PC-9 (cell line): ENCODE measurements at regions not wholly inside any gene's neighbourhood (a gene's known extent, or its start where the extent isn't known, plus 50 kb on each side); places are given as distances from the start of the nearest gene placed in this dataset.

ENCODE experiments used
- BruUV-seq: library from RNA; stranded (reverse); fragments of 400-500 nt; replicated peaks from 2 replicates; lab custom pipeline; 2021; lab: Mats Ljungman, UMichigan
- CTCF ChIA-PET: fragments of 300-600 bp; sonication (Branson Sonifier 250); formaldehyde crosslinking; loops from one replicate; lab custom pipeline; 2022; ENCODE audit warnings: antibody characterized with exemption; lab: Charles Lee
- POLR2A ChIA-PET: fragments of 300-600 bp; sonication (Branson Sonifier 250); formaldehyde crosslinking; loops from one replicate; lab custom pipeline; 2022; ENCODE audit warnings: antibody characterized with exemption; ENCODE audit not compliant: unreplicated experiment; lab: Charles Lee
- DNase-seq, 2 experiments: peaks; one replicate each; pipeline versions ENCODE4 v3.0.0 to v3.0.0-alpha.2; 2015 to 2022; ENCODE audit warnings: mixed read lengths in 1 of 2
- H2AFZ ChIP-seq: fragments of 200-600 bp; sonication (generic); 2 replicates; pipeline ENCODE4 v1.8.1; 2017; ENCODE audit warnings: antibody characterized with exemption
- H3F3A ChIP-seq: fragments of 200-600 bp; sonication (generic); 2 replicates; pipeline ENCODE4 v1.8.1; 2017; ENCODE audit warnings: antibody characterized with exemption, mild to moderate bottlenecking, low read depth; ENCODE audit not compliant: insufficient read depth
- H3K27ac ChIP-seq: fragments of 200-600 bp; sonication (generic); 2 replicates; pipeline ENCODE4 v1.6.1; 2016; ENCODE audit warnings: mixed run types
- H3K27me3 ChIP-seq: fragments of 200-600 bp; sonication (generic); 2 replicates; pipeline ENCODE4 v1.6.1; 2016; ENCODE audit warnings: low read depth, mixed run types; ENCODE audit not compliant: insufficient read depth
- H3K36me3 ChIP-seq: fragments of 200-600 bp; sonication (generic); 2 replicates; pipeline ENCODE4 v1.6.1; 2016; ENCODE audit warnings: low read depth, mixed run types
- H3K4me1 ChIP-seq: fragments of 200-600 bp; sonication (generic); replicated peaks from 2 replicates; pipeline ENCODE4 v1.6.1; 2016; ENCODE audit warnings: mixed run types; ENCODE audit not compliant: insufficient read depth
- H3K4me2 ChIP-seq: fragments of 200-600 bp; sonication (generic); 2 replicates; pipeline ENCODE4 v1.6.1; 2017; ENCODE audit warnings: mixed run types
- H3K4me3 ChIP-seq: fragments of 200-600 bp; sonication (generic); 2 replicates; pipeline ENCODE4 v1.6.1; 2016; ENCODE audit warnings: mixed run types
- H3K79me2 ChIP-seq: fragments of 200-600 bp; sonication (generic); 2 replicates; pipeline ENCODE4 v1.6.1; 2017; ENCODE audit warnings: low read depth, mixed run types
- H3K9me2 ChIP-seq: fragments of 200-600 bp; sonication (generic); 2 replicates; pipeline ENCODE4 v1.8.1; 2017; ENCODE audit warnings: mild to moderate bottlenecking; ENCODE audit not compliant: insufficient read depth
- H3K9me3 ChIP-seq: fragments of 200-600 bp; sonication (generic); 2 replicates; pipeline ENCODE4 v1.8.1; 2016; ENCODE audit warnings: low read depth; ENCODE audit not compliant: insufficient read depth
- H4K20me1 ChIP-seq: fragments of 200-600 bp; sonication (generic); 2 replicates; pipeline ENCODE4 v1.8.1; 2017; ENCODE audit not compliant: insufficient read depth
- CTCF ChIP-seq: fragments of 200-600 bp; sonication (generic); conservative IDR thresholded peaks from 2 replicates; pipeline ENCODE4 v1.6.1; 2017; ENCODE audit warnings: mixed run types, antibody characterized with exemption, mild to moderate bottlenecking, moderate library complexity
- EZH2 ChIP-seq: fragments of 200-600 bp; sonication (generic); IDR thresholded peaks from 2 replicates; pipeline ENCODE4 v1.8.0; 2017; ENCODE audit warnings: antibody characterized with exemption, low read depth
- intact Hi-C: fragments of 100-400 bp; cut with micrococcal nuclease; formaldehyde crosslinking; loops from one replicate; pipeline ENCODE4 v1.10.0; 2022; ENCODE audit not compliant: unreplicated experiment

- TF ChIP-seq CTCF (no peak), EZH2 (no peak)
- intact Hi-C loops = no loop called here
- BruUV-seq = no TSS peak
Measured at GRCh38 chr1:191700922-191701321, 457.3 kb upstream of the RGS18 start.

GRCh38 chr1:191702124-191702523 lies 456.1 kb upstream of the RGS18 start:
- H3K9me3 ChIP-seq = no peaks in the 10 kb centered on the region; the same call in 1 of the 2 replicates
- peaks cover 6% of the 10 kb centered on the region; the same call in 1 of the 2 replicates for H3K4me1 ChIP-seq
- H3K27me3 ChIP-seq = no peaks in the 10 kb centered on the region
- ChIA-PET CTCF (no interaction called here), POLR2A (no interaction called here)
- TF ChIP-seq EZH2 (no peak), CTCF (no peak)
- H4K20me1 ChIP-seq = no peaks in the 10 kb centered on the region
- H3K4me3 ChIP-seq = no peak overlapping the region
- no peak overlapping the region for H3K4me2 ChIP-seq
- H3K79me2 ChIP-seq = no peaks in the 10 kb centered on the region
- no TSS peak for BruUV-seq
- DNase-seq = no peak
- no peaks in the 10 kb centered on the region; the same call in 1 of the 2 replicates for H3K9me2 ChIP-seq
- intact Hi-C loops = no loop called here
- H3F3A ChIP-seq = no peaks in the 10 kb centered on the region
- no peak overlapping the region; the same call in 1 of the 2 replicates for H2AFZ ChIP-seq
- H3K27ac ChIP-seq = no peak overlapping the region
- no peaks in the 10 kb centered on the region for H3K36me3 ChIP-seq

More at GRCh38 chr1:191700922-191701321, 457.3 kb upstream of the RGS18 start:
- Histone ChIP-seq H2AFZ (no peak overlapping the region), H3K27ac (no peak overlapping the region), H3K4me1 (peaks cover 6% of the 10 kb centered on the region; the same call in 1 of the 2 replicates), H3K79me2 (no peaks in the 10 kb centered on the region), H4K20me1 (no peaks in the 10 kb centered on the region), H3K27me3 (no peaks in the 10 kb centered on the region), H3K4me3 (no peak overlapping the region), H3K36me3 (no peaks in the 10 kb centered on the region), H3F3A (no peaks in the 10 kb centered on the region), H3K9me3 (no peaks in the 10 kb centered on the region; the same call in 1 of the 2 replicates), H3K9me2 (no peaks in the 10 kb centered on the region; the same call in 1 of the 2 replicates), H3K4me2 (no peak overlapping the region)
- POLR2A ChIA-PET = no interaction called here
- DNase-seq = no peak
- CTCF ChIA-PET = no interaction called here

GRCh38 chr1:191707288-191707687 lies 451.0 kb upstream of the RGS18 start:
- Histone ChIP-seq H3F3A (no peaks in the 10 kb centered on the region), H3K79me2 (no peaks in the 10 kb centered on the region), H4K20me1 (no peaks in the 10 kb centered on the region), H3K27ac (no peak overlapping the region), H3K9me3 (no peaks in the 10 kb centered on the region; the same call in 1 of the 2 replicates), H3K4me1 (peaks cover 2% of the 10 kb centered on the region; the same call in 1 of the 2 replicates), H3K9me2 (no peaks in the 10 kb centered on the region), H3K4me2 (no peak overlapping the region), H2AFZ (no peak overlapping the region), H3K27me3 (no peaks in the 10 kb centered on the region), H3K36me3 (no peaks in the 10 kb centered on the region), H3K4me3 (no peak overlapping the region)
- CTCF ChIA-PET = no interaction called here
- intact Hi-C loops = no loop called here
- DNase-seq = no peak
- POLR2A ChIA-PET = no interaction called here
- no TSS peak for BruUV-seq
- TF ChIP-seq EZH2 (no peak), CTCF (no peak)
